Astrocyte (in vitro differentiated cells and primary cell): ENCODE measurements at regions not wholly inside any gene's neighbourhood (a gene's known extent, or its start where the extent isn't known, plus 50 kb on each side); places are given as distances from the start of the nearest gene placed in this dataset.

Source experiments
- EZH2 ChIP-seq: IDR thresholded peaks from 2 replicates; pipeline ENCODE4 v1.6.1; 2012; ENCODE audit warnings: mild to moderate bottlenecking, low read length, inconsistent platforms; ENCODE audit not compliant: insufficient read depth
- TF ChIP-seq, protein P1 (sequence below): IDR thresholded peaks from 2 replicates; pipeline ENCODE4 v1.5.1; 2011; ENCODE audit warnings: low read depth, mild to moderate bottlenecking, inconsistent platforms, low read length, moderate library complexity; ENCODE audit not compliant: insufficient read depth

DNA sequence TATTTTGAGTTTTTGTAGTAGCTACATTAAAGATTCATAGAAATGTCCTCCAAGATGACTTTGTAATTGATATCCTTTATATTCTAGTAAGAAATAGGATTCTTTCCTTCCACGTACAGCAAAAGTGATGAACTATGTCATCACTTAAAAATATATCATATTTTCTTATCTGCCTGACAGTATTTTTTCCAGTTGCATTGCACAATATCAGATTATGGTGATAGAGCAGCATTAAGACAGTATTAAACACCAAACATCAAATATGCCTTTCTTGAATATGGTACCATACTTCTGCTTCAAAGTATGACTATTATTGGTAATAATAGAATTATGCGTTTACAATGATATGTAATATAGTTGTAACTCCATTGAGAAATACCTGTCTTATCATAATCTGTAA lies 919.8 kb upstream of the EDIL3 start:
- no peak for TF ChIP-seq EZH2
- TF ChIP-seq, protein P1, sequence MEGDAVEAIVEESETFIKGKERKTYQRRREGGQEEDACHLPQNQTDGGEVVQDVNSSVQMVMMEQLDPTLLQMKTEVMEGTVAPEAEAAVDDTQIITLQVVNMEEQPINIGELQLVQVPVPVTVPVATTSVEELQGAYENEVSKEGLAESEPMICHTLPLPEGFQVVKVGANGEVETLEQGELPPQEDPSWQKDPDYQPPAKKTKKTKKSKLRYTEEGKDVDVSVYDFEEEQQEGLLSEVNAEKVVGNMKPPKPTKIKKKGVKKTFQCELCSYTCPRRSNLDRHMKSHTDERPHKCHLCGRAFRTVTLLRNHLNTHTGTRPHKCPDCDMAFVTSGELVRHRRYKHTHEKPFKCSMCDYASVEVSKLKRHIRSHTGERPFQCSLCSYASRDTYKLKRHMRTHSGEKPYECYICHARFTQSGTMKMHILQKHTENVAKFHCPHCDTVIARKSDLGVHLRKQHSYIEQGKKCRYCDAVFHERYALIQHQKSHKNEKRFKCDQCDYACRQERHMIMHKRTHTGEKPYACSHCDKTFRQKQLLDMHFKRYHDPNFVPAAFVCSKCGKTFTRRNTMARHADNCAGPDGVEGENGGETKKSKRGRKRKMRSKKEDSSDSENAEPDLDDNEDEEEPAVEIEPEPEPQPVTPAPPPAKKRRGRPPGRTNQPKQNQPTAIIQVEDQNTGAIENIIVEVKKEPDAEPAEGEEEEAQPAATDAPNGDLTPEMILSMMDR, result no peak
